WTC11 (cell line): ENCODE measurements at regions not wholly inside any gene's neighbourhood (a gene's known extent, or its start where the extent isn't known, plus 50 kb on each side); places are given as distances from the start of the nearest gene placed in this dataset.

Experiments
- ATAC-seq: fragments of 200-7000 bp; cut with Tn5 transposase; 2 replicates; pipeline ENCODE4 v1.10.0; 2021; ENCODE audit warnings: mild to moderate bottlenecking, moderate library complexity
- CTCF ChIA-PET: fragments of 300-600 bp; sonication (Branson Sonifier 250); formaldehyde crosslinking; loops from one replicate; lab custom pipeline; 2021; ENCODE audit warnings: antibody characterized with exemption; lab: Charles Lee
- POLR2A ChIA-PET: fragments of 350-600 bp; sonication (Branson Sonifier 250); formaldehyde crosslinking; loops from one replicate; lab custom pipeline; 2021; ENCODE audit warnings: antibody characterized with exemption; lab: Charles Lee
- DNase-seq: peaks from one replicate; pipeline ENCODE4 v3.0.0; 2021; ENCODE audit warnings: low spot score
- H3K27ac Mint-ChIP-seq: 2 replicates; pipeline ENCODE4 v1.8.0; 2021; ENCODE audit warnings: mixed read lengths
- H3K27me3 Mint-ChIP-seq: 2 replicates; pipeline ENCODE4 v1.8.0; 2021; ENCODE audit warnings: low read depth, mild to moderate bottlenecking, moderate library complexity, mixed read lengths
- H3K36me3 Mint-ChIP-seq: 2 replicates; pipeline ENCODE4 v1.8.0; 2021; ENCODE audit warnings: mixed read lengths
- H3K4me1 Mint-ChIP-seq: 2 replicates; pipeline ENCODE4 v1.8.0; 2022; ENCODE audit warnings: mixed read lengths
- H3K4me3 Mint-ChIP-seq: 2 replicates; pipeline ENCODE4 v1.8.0; 2021; ENCODE audit warnings: mild to moderate bottlenecking, moderate library complexity, mixed read lengths
- H3K9me3 Mint-ChIP-seq: 2 replicates; pipeline ENCODE4 v1.8.0; 2021; ENCODE audit warnings: mixed read lengths
- AFF4 ChIP-seq: sonication (generic); formaldehyde crosslinking; IDR thresholded peaks from 2 replicates; pipeline ENCODE4 v1.8.1; 2023; ENCODE audit warnings: mild to moderate bottlenecking, missing genetic modification reagents, borderline replicate concordance
- ATF6 ChIP-seq: sonication (generic); formaldehyde crosslinking; IDR thresholded peaks from 2 replicates; pipeline ENCODE4 v1.8.1; 2023; ENCODE audit warnings: mild to moderate bottlenecking, missing genetic modification reagents
- CREM ChIP-seq: sonication (generic); formaldehyde crosslinking; IDR thresholded peaks from 2 replicates; pipeline ENCODE4 v1.8.1; 2022; ENCODE audit warnings: mild to moderate bottlenecking, missing genetic modification reagents, moderate library complexity
- ETV6 ChIP-seq: sonication (generic); formaldehyde crosslinking; IDR thresholded peaks from 2 replicates; pipeline ENCODE4 v1.8.1; 2022; ENCODE audit warnings: mild to moderate bottlenecking, missing genetic modification reagents
- GRHL2 ChIP-seq: fragments of 250-450 bp; sonication (Bioruptor Pico); IDR thresholded peaks from 2 replicates; pipeline ENCODE4 v1.8.0; 2022; ENCODE audit warnings: mild to moderate bottlenecking, moderate library complexity; ENCODE audit not compliant: insufficient replicate concordance, severe bottlenecking
- HMGA2 ChIP-seq: fragments of 250-450 bp; sonication (Bioruptor Pico); IDR thresholded peaks from 2 replicates; pipeline ENCODE4 v1.4.0; 2021; ENCODE audit warnings: mild to moderate bottlenecking, moderate library complexity
- NR2C2 ChIP-seq: sonication (generic); formaldehyde crosslinking; IDR thresholded peaks from 2 replicates; pipeline ENCODE4 v1.8.0; 2022; ENCODE audit warnings: mild to moderate bottlenecking, missing genetic modification reagents
- RELA ChIP-seq: sonication (generic); formaldehyde crosslinking; IDR thresholded peaks from 2 replicates; pipeline ENCODE4 v1.8.1; 2022; ENCODE audit warnings: missing genetic modification reagents, mild to moderate bottlenecking, borderline replicate concordance
- RORB ChIP-seq: fragments of 250-450 bp; sonication (Bioruptor Pico); IDR thresholded peaks from 2 replicates; pipeline ENCODE4 v1.9.0; 2021; ENCODE audit warnings: mild to moderate bottlenecking
- TEAD4 ChIP-seq: sonication (generic); formaldehyde crosslinking; IDR thresholded peaks from 2 replicates; pipeline ENCODE4 v1.8.0; 2022; ENCODE audit warnings: mild to moderate bottlenecking, missing genetic modification reagents
- USF1 ChIP-seq: sonication (generic); formaldehyde crosslinking; IDR thresholded peaks from 2 replicates; pipeline ENCODE4 v1.8.0; 2022; ENCODE audit warnings: mild to moderate bottlenecking, missing genetic modification reagents
- USF2 ChIP-seq: sonication (generic); formaldehyde crosslinking; IDR thresholded peaks from 2 replicates; pipeline ENCODE4 v1.8.1; 2023; ENCODE audit warnings: mild to moderate bottlenecking, missing genetic modification reagents, moderate library complexity
- ZBTB21 ChIP-seq: sonication (generic); formaldehyde crosslinking; IDR thresholded peaks from 2 replicates; pipeline ENCODE4 v1.8.1; 2023; ENCODE audit warnings: mild to moderate bottlenecking, missing genetic modification reagents, borderline replicate concordance
- ZNF423 ChIP-seq: fragments of 250-450 bp; sonication (Bioruptor Pico); IDR thresholded peaks from 2 replicates; pipeline ENCODE4 v2.1.2; 2022; ENCODE audit warnings: mild to moderate bottlenecking, moderate library complexity
- TF ChIP-seq, protein P1 (sequence below): fragments of 250-450 bp; sonication (Bioruptor Pico); IDR thresholded peaks from 2 replicates; pipeline ENCODE4 v1.9.0; 2021; ENCODE audit warnings: moderate library complexity, mild to moderate bottlenecking, inconsistent platforms, borderline replicate concordance
- TF ChIP-seq, protein P2 (sequence below): sonication (generic); formaldehyde crosslinking; IDR thresholded peaks from 2 replicates; pipeline ENCODE4 v1.8.1; 2023; ENCODE audit warnings: mild to moderate bottlenecking, missing genetic modification reagents

DNA sequence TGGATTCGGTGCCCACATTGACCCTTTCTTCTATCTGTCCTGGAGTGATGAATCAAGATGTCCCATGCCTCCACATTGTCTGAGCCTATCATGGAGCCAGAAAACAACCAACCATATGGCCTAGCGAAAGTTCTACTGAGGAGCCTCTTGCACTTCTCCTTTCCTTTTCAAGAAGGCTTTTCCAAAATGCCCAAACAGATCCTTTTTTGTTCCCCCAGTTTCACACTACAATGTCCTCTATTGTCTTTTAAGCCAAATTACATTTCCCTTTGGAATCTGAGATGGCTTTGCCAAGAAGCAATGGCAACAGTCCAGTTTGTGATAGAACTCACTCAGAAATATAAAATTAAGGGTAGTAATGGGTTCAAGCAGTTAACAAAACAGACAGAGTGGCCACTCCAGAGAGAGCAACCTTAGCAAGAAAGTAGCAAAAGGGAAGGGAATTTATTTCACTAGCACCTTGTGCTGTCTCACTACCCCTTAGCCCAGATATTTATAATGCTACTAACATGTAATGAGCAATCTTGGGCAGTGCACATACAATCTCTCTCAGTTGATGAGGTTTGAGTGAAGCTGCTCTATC is 194.6 kb upstream of the PDE1C start (continued):
- no peak for TF ChIP-seq AFF4 (CRISPR knock-in tag)
- TF ChIP-seq GRHL2 (CRISPR knock-in tag), result no peak
- TF ChIP-seq USF1 (CRISPR knock-in tag), result no peak
- no peak for TF ChIP-seq HMGA2 (CRISPR knock-in tag)

GRCh38 chr7:32263611-32264010 is 193.4 kb upstream of the PDE1C start:
- Mint-ChIP-seq H3K36me3 (no peaks in the 10 kb centered on the region), H3K4me1 (peaks cover 22% of the 10 kb centered on the region), H3K4me3 (no peak overlapping the region), H3K9me3 (peaks cover 10% of the 10 kb centered on the region; the same call in 1 of the 2 replicates), H3K27ac (no peak overlapping the region), H3K27me3 (peaks cover 14% of the 10 kb centered on the region)
- CTCF ChIA-PET, result no interaction called here
- POLR2A ChIA-PET, result no interaction called here
- TF ChIP-seq ETV6 (CRISPR knock-in tag) (no peak), TEAD4 (CRISPR knock-in tag) (no peak), RORB (no peak), RELA (no peak), ZBTB21 (no peak), NR2C2 (CRISPR knock-in tag) (no peak), ATF6 (CRISPR knock-in tag) (no peak), USF2 (CRISPR knock-in tag) (no peak)
- TF ChIP-seq, protein P1, sequence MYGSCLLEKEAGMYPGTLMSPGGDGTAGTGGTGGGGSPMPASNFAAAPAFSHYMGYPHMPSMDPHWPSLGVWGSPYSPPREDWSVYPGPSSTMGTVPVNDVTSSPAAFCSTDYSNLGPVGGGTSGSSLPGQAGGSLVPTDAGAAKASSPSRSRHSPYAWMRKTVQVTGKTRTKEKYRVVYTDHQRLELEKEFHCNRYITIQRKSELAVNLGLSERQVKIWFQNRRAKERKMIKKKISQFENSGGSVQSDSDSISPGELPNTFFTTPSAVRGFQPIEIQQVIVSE (CRISPR knock-in tag), result no peak
- TF ChIP-seq, protein P2, sequence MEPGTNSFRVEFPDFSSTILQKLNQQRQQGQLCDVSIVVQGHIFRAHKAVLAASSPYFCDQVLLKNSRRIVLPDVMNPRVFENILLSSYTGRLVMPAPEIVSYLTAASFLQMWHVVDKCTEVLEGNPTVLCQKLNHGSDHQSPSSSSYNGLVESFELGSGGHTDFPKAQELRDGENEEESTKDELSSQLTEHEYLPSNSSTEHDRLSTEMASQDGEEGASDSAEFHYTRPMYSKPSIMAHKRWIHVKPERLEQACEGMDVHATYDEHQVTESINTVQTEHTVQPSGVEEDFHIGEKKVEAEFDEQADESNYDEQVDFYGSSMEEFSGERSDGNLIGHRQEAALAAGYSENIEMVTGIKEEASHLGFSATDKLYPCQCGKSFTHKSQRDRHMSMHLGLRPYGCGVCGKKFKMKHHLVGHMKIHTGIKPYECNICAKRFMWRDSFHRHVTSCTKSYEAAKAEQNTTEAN (CRISPR knock-in tag), result no peak
- DNase-seq, result no peak
- no peak for ATAC-seq

- no peak for ATAC-seq
- POLR2A ChIA-PET, result no interaction called here
- H3K4me1 Mint-ChIP-seq, result peaks cover 22% of the 10 kb centered on the region
These were observed 192.1 kb upstream of the PDE1C start for GRCh38 chr7:32262315-32262714.

More at GRCh38 chr7:32262315-32262714, 192.1 kb upstream of the PDE1C start:
- H3K36me3 Mint-ChIP-seq, result no peaks in the 10 kb centered on the region
- H3K9me3 Mint-ChIP-seq, result peaks cover 10% of the 10 kb centered on the region; the same call in 1 of the 2 replicates
- CTCF ChIA-PET, result interaction anchor here (1.1 kb wide), 1 partner anchor 52 kb away, joined by 8 read pairs; no protein-coding TSS in a partner anchor
- H3K4me3 Mint-ChIP-seq, result no peak overlapping the region
- TF ChIP-seq CREM (CRISPR knock-in tag) (no peak), ZNF423 (CRISPR knock-in tag) (peak; percentile 57)
- H3K27me3 Mint-ChIP-seq, result peaks cover 10% of the 10 kb centered on the region
- no peak for DNase-seq
- no peak overlapping the region for H3K27ac Mint-ChIP-seq
